Cardiac muscle cell (in vitro differentiated cells and primary cell): ENCODE measurements at regions not wholly inside any gene's neighbourhood (a gene's known extent, or its start where the extent isn't known, plus 50 kb on each side); places are given as distances from the start of the nearest gene placed in this dataset.
"Not testable (repeated sequence)": the region's sequence is repeated elsewhere in the genome, so short reads cannot be mapped to it uniquely, and the experiment has no call there.

ENCODE experiments used
- DNase-seq, 2 donors: peaks; one replicate each; pipeline versions ENCODE4 v3.0.0 to v3.0.0-alpha.2; 2010 to 2017; ENCODE audit warnings: low read depth in 1 of 2, low spot score in 1 of 2
- H3K27ac ChIP-seq: fragments of 200-600 bp; sonication (generic); 2 replicates; pipeline ENCODE4 v1.5.1; 2016
- H3K27me3 ChIP-seq: fragments of 200-600 bp; sonication (generic); 2 replicates; pipeline ENCODE4 v1.6.0; 2016; ENCODE audit warnings: control low read depth
- H3K36me3 ChIP-seq: fragments of 200-600 bp; sonication (generic); 2 replicates; pipeline ENCODE4 v1.5.1; 2016; ENCODE audit warnings: control low read depth
- H3K4me1 ChIP-seq: fragments of 200-600 bp; sonication (generic); 2 replicates; pipeline ENCODE4 v1.8.1; 2017; ENCODE audit warnings: low read depth, mild to moderate bottlenecking, mixed run types
- H3K4me3 ChIP-seq: fragments of 200-600 bp; sonication (generic); 2 replicates; pipeline ENCODE4 v1.5.1; 2016; ENCODE audit warnings: mild to moderate bottlenecking
- H3K9me3 ChIP-seq: fragments of 200-600 bp; sonication (generic); 2 replicates; pipeline ENCODE4 v1.5.1; 2017; ENCODE audit warnings: low read depth, mild to moderate bottlenecking, control low read depth
- CTCF ChIP-seq: IDR thresholded peaks from 2 replicates; pipeline ENCODE4 v1.5.1; 2012; ENCODE audit warnings: low read depth, mild to moderate bottlenecking, low read length

DNA sequence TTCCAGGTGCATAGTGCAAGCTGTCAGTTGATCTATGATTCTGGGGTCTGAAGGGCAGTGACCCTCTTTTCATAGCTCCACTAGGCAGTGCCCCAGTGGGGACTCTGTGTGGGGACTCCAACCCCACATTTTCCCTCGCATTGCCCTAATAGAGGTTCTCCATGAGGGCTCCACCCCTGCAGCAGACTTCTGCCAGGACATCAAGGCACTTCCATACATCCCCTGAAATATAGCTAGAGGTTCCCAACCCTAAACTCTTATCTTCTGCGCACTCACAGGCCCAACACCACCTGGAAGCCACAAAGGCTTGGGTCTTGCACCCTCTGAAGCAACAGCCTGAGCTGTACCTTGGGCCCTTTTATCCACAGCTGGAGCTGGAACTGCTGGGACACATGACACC lies 65.7 kb upstream of the PKN2 start:
- H3K27ac ChIP-seq, result no peak overlapping the region
- no peak for TF ChIP-seq CTCF
- no peaks in the 10 kb centered on the region for H3K4me1 ChIP-seq
- H3K4me3 ChIP-seq, result no peak overlapping the region
- H3K36me3 ChIP-seq, result no peaks in the 10 kb centered on the region
- H3K9me3 ChIP-seq, result no peaks in the 10 kb centered on the region
- DNase-seq, result no peak
- no peaks in the 10 kb centered on the region for H3K27me3 ChIP-seq

DNA sequence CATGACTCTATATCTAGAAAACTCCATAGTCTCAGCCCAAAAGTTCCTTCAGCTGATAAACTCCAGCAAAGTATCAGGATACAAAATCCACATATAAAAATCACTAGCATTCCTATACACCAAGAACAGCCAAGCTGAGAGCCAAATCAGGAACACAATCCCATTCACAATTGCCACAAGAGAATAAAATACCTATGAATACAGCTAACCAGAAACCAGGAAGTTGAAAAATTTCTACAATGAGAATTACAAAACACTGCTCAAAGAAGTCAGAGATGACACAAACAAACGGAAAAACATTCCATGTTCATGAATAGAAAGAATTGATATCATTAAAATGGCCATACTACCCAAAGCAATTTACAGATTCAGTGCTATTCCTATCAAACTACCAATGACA lies 61.0 kb upstream of the PKN2 start:
- not testable (repeated sequence) for H3K4me1 ChIP-seq, H3K27me3 ChIP-seq, H3K4me3 ChIP-seq, H3K27ac ChIP-seq, DNase-seq, H3K9me3 ChIP-seq, H3K36me3 ChIP-seq
